Common myeloid progenitor, CD34-positive (primary cell): ENCODE measurements at regions not wholly inside any gene's neighbourhood (a gene's known extent, or its start where the extent isn't known, plus 50 kb on each side); places are given as distances from the start of the nearest gene placed in this dataset.

ENCODE experiments used
- CTCF ChIA-PET: fragments of 350-600 bp; sonication (Branson Sonifier 250); formaldehyde crosslinking; loops from one replicate; lab custom pipeline; 2021; ENCODE audit warnings: antibody characterized with exemption; lab: Charles Lee
- POLR2A ChIA-PET: fragments of 350-600 bp; sonication (Branson Sonifier 250); formaldehyde crosslinking; loops from one replicate; lab custom pipeline; 2021; ENCODE audit warnings: antibody characterized with exemption; lab: Charles Lee
- DNase-seq, 3 donors: peaks; one replicate each; pipeline versions ENCODE4 v3.0.0 to v3.0.0-alpha.2; 2013
- H3K27ac ChIP-seq, 2 experiments: 1 replicate in 1 of 2; 2 replicates in 1 of 2; pipeline ENCODE4 v1.7.0; 2013; ENCODE audit warnings: inconsistent platforms in 2 of 2, low read length in 2 of 2, mild to moderate bottlenecking in 2 of 2, low read depth in 1 of 2, moderate library complexity in 1 of 2; ENCODE audit not compliant: severe bottlenecking in 2 of 2, insufficient read depth in 1 of 2, poor library complexity in 1 of 2
- H3K27me3 ChIP-seq, 5 experiments: replicated peaks in 2 of 5; 1 replicate in 3 of 5; 2 replicates in 2 of 5; pipeline versions ENCODE4 v1.6.1 to v1.7.0; 2013; ENCODE audit warnings: low read length in 4 of 5, mild to moderate bottlenecking in 2 of 5, moderate library complexity in 2 of 5, inconsistent platforms in 1 of 5; ENCODE audit not compliant: insufficient read depth in 5 of 5, control insufficient read depth in 4 of 5
- H3K36me3 ChIP-seq, 4 experiments: 1 replicate in 2 of 4; 2 replicates in 2 of 4; pipeline versions ENCODE4 v1.6.1 to v1.7.0; 2013; ENCODE audit warnings: low read length in 3 of 4, control low read depth in 1 of 4, mild to moderate bottlenecking in 1 of 4; ENCODE audit not compliant: control insufficient read depth in 4 of 4, insufficient read depth in 4 of 4
- H3K4me1 ChIP-seq, 4 experiments: 1 replicate in 3 of 4; 2 replicates in 1 of 4; pipeline versions ENCODE4 v1.6.1 to v1.7.1; 2013; ENCODE audit warnings: low read length in 3 of 4, mild to moderate bottlenecking in 3 of 4, control low read depth in 1 of 4, inconsistent platforms in 1 of 4, moderate library complexity in 1 of 4; ENCODE audit not compliant: control insufficient read depth in 4 of 4, insufficient read depth in 4 of 4; ENCODE audit errors: control extremely low read depth in 1 of 4
- H3K4me3 ChIP-seq, 7 experiments: 1 replicate in 4 of 7; 2 replicates in 3 of 7; pipeline versions ENCODE4 v1.5.1 to v1.7.0; 2013; ENCODE audit warnings: mild to moderate bottlenecking in 7 of 7, low read length in 6 of 7, moderate library complexity in 6 of 7, inconsistent platforms in 2 of 7, low read depth in 2 of 7, control low read depth in 1 of 7; ENCODE audit not compliant: insufficient read depth in 4 of 7, control insufficient read depth in 1 of 7; ENCODE audit errors: extremely low read depth in 1 of 7
- H3K9me3 ChIP-seq, 5 experiments: 1 replicate in 4 of 5; 2 replicates in 1 of 5; pipeline versions ENCODE4 v1.6.1 to v1.7.1; 2013; ENCODE audit warnings: low read length in 4 of 5, mild to moderate bottlenecking in 2 of 5, inconsistent platforms in 1 of 5, low read depth in 1 of 5, moderate library complexity in 1 of 5; ENCODE audit not compliant: control insufficient read depth in 4 of 5, insufficient read depth in 2 of 5; ENCODE audit errors: control extremely low read depth in 1 of 5
- WGBS: methylation state at CpG from one replicate; pipeline ENCODE4 v1.1.5; 2013; ENCODE audit not compliant: insufficient coverage; 5-methylcytosine and 5-hydroxymethylcytosine counted together

DNA sequence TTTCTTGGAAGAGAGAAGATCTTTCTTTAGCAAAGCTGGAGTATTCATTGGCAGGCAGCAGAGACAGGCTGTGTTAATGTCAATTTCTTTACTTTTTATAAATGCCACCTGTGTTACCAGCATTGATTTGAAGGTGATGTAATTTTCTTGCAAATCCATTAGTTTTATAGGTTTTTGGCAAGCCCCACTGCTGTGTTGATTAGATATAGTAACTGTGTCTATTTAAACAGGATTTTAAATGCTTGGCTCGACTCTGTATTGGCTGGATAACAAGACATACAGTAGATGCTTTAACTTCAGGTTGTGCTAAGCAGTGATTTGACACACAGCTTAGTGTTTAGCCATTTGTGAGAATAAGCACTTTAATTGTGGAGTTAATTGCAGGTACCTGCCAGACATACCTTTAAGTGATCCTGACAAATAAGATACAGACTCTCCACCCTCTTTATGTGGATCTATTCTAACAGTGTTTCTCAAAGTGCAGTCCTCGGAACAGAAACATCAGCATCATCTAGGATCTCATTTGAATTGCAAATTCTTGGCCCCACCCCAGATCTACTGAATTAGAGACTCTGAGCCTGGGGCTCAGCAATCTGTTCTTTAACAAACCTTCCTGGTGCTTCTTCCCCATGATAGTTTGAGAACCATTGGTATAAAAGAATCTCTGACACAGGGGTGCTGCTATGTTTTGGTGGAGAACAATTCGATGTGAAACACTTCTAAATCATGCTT, 397.5 kb downstream of the HDGFL1 start:
- H3K4me1 ChIP-seq, result peaks cover 0 to 7% (median 0%) of the 10 kb centered on the region in 4 experiments
- 93% methylated on average over 2 of the region's 3 CpGs for WGBS
- POLR2A ChIA-PET, result no interaction called here
- no peaks in the 10 kb centered on the region for H3K27me3 ChIP-seq
- no peaks in the 10 kb centered on the region for H3K36me3 ChIP-seq
- peaks cover 0 to 4% (median 0%) of the 10 kb centered on the region in 5 experiments for H3K9me3 ChIP-seq
- no peak for DNase-seq
- no peak overlapping the region for H3K27ac ChIP-seq
- H3K4me3 ChIP-seq, result no peak overlapping the region
- CTCF ChIA-PET, result no interaction called here

DNA sequence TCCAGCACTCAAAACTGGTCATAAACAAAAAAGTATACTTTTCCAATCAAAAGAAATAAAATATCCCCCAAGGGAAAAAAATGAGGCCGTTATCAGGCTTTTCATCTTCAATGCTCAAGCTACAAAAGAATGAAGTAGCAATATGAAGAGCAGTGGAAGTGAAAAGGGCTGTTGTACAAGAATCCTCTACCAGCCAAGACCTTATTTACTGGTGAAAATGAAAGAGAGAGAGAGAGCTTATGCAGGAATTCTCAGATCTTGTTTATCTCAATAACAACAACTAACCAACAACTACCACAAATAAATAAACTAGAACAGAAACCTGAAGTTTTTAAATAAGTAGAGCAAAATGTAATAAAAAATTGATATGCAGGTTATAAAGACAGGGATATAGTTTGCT, 400.6 kb downstream of the HDGFL1 start:
- Histone ChIP-seq H3K9me3 (peaks cover 0 to 4% (median 0%) of the 10 kb centered on the region in 5 experiments), H3K27me3 (no peaks in the 10 kb centered on the region), H3K4me1 (peaks cover 0 to 5% (median 0%) of the 10 kb centered on the region in 4 experiments), H3K27ac (no peak overlapping the region), H3K4me3 (no peak overlapping the region), H3K36me3 (no peaks in the 10 kb centered on the region)
- POLR2A ChIA-PET, result no interaction called here
- no peak for DNase-seq
- CTCF ChIA-PET, result no interaction called here
- no CpG with 5 or more reads among the region's 1 CpG for WGBS

- no peak for DNase-seq
- H3K9me3 ChIP-seq, result peaks cover 0 to 4% (median 0%) of the 10 kb centered on the region in 5 experiments
- no peak overlapping the region for H3K4me3 ChIP-seq
- no peaks in the 10 kb centered on the region for H3K4me1 ChIP-seq
- no peaks in the 10 kb centered on the region for H3K36me3 ChIP-seq
- no peak overlapping the region for H3K27ac ChIP-seq
- H3K27me3 ChIP-seq, result no peaks in the 10 kb centered on the region
- POLR2A ChIA-PET, result no interaction called here
- CTCF ChIA-PET, result no interaction called here
- 100% methylated on average over 2 of the region's 3 CpGs for WGBS
Observed at GRCh38 chr6:22972771-22973170, 403.4 kb downstream of the HDGFL1 start.

GRCh38 chr6:22975079-22975478, 405.7 kb downstream of the HDGFL1 start:
- no peaks in the 10 kb centered on the region for H3K9me3 ChIP-seq
- no peaks in the 10 kb centered on the region for H3K36me3 ChIP-seq
- ChIA-PET CTCF (no interaction called here), POLR2A (no interaction called here)
- H3K27ac ChIP-seq, result no peak overlapping the region
- WGBS, result no CpG with 5 or more reads among the region's 1 CpG
- no peak for DNase-seq
- H3K27me3 ChIP-seq, result no peaks in the 10 kb centered on the region
- H3K4me1 ChIP-seq, result no peaks in the 10 kb centered on the region
- no peak overlapping the region for H3K4me3 ChIP-seq

DNA sequence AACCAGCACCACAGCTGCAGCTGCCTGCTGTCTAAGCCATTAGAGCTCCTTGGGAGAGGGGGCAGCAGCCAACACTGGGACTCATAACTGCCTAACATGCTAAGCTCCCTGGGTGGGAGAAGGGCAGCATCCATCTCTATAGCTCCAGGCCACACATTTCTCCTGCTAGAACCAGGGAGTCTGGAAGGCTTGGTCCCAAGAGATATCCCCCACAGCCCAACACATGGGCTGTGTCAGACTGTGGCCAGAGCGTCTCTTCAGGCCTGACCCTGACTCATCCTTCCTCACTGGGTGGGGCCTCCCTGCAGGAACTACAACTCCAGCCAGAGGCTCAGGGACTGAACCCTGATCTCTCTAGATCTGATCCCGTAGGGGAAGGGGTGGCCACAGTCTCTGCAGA, 411.1 kb downstream of the HDGFL1 start:
- 100% methylated on average over 2 of the region's 2 CpGs for WGBS
- Histone ChIP-seq H3K36me3 (no peaks in the 10 kb centered on the region), H3K4me3 (no peak overlapping the region), H3K4me1 (no peaks in the 10 kb centered on the region), H3K27me3 (no peaks in the 10 kb centered on the region), H3K9me3 (no peaks in the 10 kb centered on the region), H3K27ac (no peak overlapping the region)
- no peak for DNase-seq
- ChIA-PET CTCF (no interaction called here), POLR2A (no interaction called here)

GRCh38 chr6:23002044-23002619, 432.8 kb downstream of the HDGFL1 start:
- ChIA-PET CTCF (no interaction called here), POLR2A (no interaction called here)
- Histone ChIP-seq H3K27ac (no peak overlapping the region), H3K36me3 (no peaks in the 10 kb centered on the region), H3K27me3 (no peaks in the 10 kb centered on the region), H3K4me3 (no peak overlapping the region), H3K4me1 (no peaks in the 10 kb centered on the region), H3K9me3 (no peaks in the 10 kb centered on the region)
- 100% methylated on average over 1 of the region's 1 CpG for WGBS
- DNase-seq, result no peak

DNA sequence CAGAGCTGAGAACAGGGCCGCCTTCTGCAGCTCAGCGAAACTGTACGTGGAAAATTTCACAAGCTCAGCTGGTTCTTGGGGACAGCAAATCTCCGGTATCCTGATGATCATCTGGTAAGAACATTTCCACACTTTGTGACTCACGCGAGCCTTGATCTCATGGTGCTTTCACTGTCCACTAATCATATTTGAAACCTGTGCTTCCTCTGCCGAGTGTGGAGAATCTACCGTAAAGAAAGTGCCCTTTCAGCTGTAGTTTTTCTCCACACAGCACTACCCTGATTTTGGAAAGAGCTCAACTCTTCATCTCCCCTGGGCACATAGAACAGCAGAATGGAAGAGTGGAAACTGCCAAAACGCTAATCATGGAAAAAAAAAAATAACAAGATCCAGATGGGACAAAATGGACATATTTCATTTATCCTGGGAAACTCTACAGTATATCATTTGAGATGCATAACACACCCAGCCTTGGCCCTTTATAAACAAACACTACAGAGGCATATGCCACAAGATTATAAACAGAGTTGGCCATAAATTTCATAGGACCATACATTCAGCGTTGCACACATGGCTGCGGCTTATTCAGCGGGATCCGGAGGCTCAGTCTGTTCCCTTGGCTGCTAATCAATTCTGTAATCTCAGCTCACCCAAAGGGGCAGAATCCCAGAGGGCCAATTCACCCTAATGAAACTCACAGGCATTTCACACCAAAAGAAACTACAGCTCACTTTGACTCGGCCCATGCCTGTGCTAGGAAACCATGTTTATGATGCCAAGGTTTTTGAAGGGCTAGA, 434.5 kb downstream of the HDGFL1 start:
- Histone ChIP-seq H3K4me1 (no peaks in the 10 kb centered on the region), H3K27ac (no peak overlapping the region), H3K27me3 (no peaks in the 10 kb centered on the region), H3K4me3 (no peak overlapping the region), H3K36me3 (no peaks in the 10 kb centered on the region), H3K9me3 (no peaks in the 10 kb centered on the region)
- 95% methylated on average over 14 of the region's 14 CpGs for WGBS
- ChIA-PET CTCF (no interaction called here), POLR2A (no interaction called here)
- no peak for DNase-seq
